A673 (cell line): ENCODE measurements at regions not wholly inside any gene's neighbourhood (a gene's known extent, or its start where the extent isn't known, plus 50 kb on each side); places are given as distances from the start of the nearest gene placed in this dataset.

Source experiments
- BruUV-seq: library from RNA; stranded (reverse); fragments of 400-500 nt; replicated peaks from 2 replicates; lab custom pipeline; 2021; lab: Mats Ljungman, UMichigan
- CTCF ChIA-PET: fragments of 300-600 bp; sonication (Branson Sonifier 250); formaldehyde crosslinking; loops from one replicate; lab custom pipeline; 2022; ENCODE audit warnings: antibody characterized with exemption; lab: Charles Lee
- POLR2A ChIA-PET: fragments of 300-600 bp; sonication (Branson Sonifier 250); formaldehyde crosslinking; loops from one replicate; lab custom pipeline; 2022; ENCODE audit warnings: antibody characterized with exemption; ENCODE audit not compliant: low non-redundant PET; lab: Charles Lee
- DNase-seq: peaks from one replicate; pipeline ENCODE4 v3.0.0-alpha.2; 2015; ENCODE audit warnings: low spot score
- H3K27ac ChIP-seq: fragments of 200-600 bp; sonication (generic); 2 replicates; pipeline ENCODE4 v1.5.1; 2016; ENCODE audit warnings: mixed run types, low read depth, mild to moderate bottlenecking, mixed read lengths, antibody characterized with exemption, low read length; ENCODE audit not compliant: poor library complexity, severe bottlenecking
- H3K27me3 ChIP-seq: fragments of 200-600 bp; sonication (generic); replicated peaks from 2 replicates; pipeline ENCODE4 v1.6.1; 2017; ENCODE audit warnings: mixed run types, low read depth, mild to moderate bottlenecking, mixed read lengths, antibody characterized with exemption, low read length; ENCODE audit not compliant: insufficient read depth, poor library complexity
- H3K36me3 ChIP-seq: fragments of 200-600 bp; sonication (generic); 2 replicates; pipeline ENCODE4 v1.6.1; 2016; ENCODE audit warnings: mixed run types, mild to moderate bottlenecking, mixed read lengths, antibody characterized with exemption, low read length; ENCODE audit not compliant: insufficient read depth, poor library complexity, severe bottlenecking
- H3K4me1 ChIP-seq: fragments of 200-600 bp; sonication (generic); 2 replicates; pipeline ENCODE4 v1.6.1; 2017; ENCODE audit warnings: mixed run types, mild to moderate bottlenecking, mixed read lengths, antibody characterized with exemption, low read length; ENCODE audit not compliant: insufficient read depth, poor library complexity, severe bottlenecking
- H3K4me3 ChIP-seq: fragments of 200-600 bp; sonication (generic); 2 replicates; pipeline ENCODE4 v1.5.1; 2016; ENCODE audit warnings: low read depth, mixed run types, mild to moderate bottlenecking, mixed read lengths, low read length; ENCODE audit not compliant: poor library complexity, severe bottlenecking
- H3K9me3 ChIP-seq: fragments of 200-600 bp; sonication (generic); 2 replicates; pipeline ENCODE4 v1.6.1; 2016; ENCODE audit warnings: mixed run types, low read depth, mild to moderate bottlenecking, mixed read lengths, antibody characterized with exemption, low read length; ENCODE audit not compliant: poor library complexity, severe bottlenecking
- CTCF ChIP-seq: fragments of 300-800, 200-600 bp; sonication (generic); conservative IDR thresholded peaks from 2 replicates; pipeline ENCODE4 v1.5.1; 2017; ENCODE audit warnings: low read depth, mild to moderate bottlenecking, antibody characterized with exemption, low read length, moderate library complexity, mixed read lengths
- EZH2 ChIP-seq: fragments of 200-600 bp; sonication (generic); IDR thresholded peaks from 2 replicates; pipeline ENCODE4 v1.6.1; 2017; ENCODE audit warnings: borderline replicate concordance, low read depth, mild to moderate bottlenecking, mixed read lengths, antibody characterized with exemption, low read length; ENCODE audit not compliant: poor library complexity, severe bottlenecking
- intact Hi-C: fragments of 100-400 bp; cut with micrococcal nuclease; formaldehyde crosslinking; loops from one replicate; pipeline ENCODE4 v1.10.0; 2022; ENCODE audit not compliant: unreplicated experiment

DNA sequence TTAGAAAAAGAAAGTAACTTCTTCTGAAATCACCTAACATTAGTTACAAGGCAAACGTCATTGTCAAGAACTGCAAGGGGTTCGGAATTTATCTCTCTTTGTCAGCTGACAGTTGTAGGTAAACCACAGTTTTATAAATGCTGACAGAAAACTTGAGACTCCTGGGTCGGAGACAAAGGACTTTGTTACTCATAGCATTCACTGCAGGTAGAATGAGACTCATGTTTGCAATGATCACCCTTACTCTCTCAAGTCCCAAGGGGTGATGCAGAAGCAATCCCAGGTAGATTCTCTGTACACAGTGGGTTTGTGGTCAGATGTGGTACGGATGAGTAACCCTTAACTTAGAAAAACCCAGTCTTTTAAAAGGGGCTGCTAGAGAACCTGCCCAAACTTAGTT lies 757.8 kb downstream of the TRIB2 start:
- H3K9me3 ChIP-seq, result no peaks in the 10 kb centered on the region
- CTCF ChIA-PET, result no interaction called here
- intact Hi-C loops, result no loop called here
- no peaks in the 10 kb centered on the region for H3K36me3 ChIP-seq
- H3K27ac ChIP-seq, result no peak overlapping the region
- DNase-seq, result no peak
- TF ChIP-seq CTCF (no peak), EZH2 (no peak)
- POLR2A ChIA-PET, result no interaction called here
- H3K4me1 ChIP-seq, result no peaks in the 10 kb centered on the region
- no peak overlapping the region for H3K4me3 ChIP-seq
- peaks cover 5% of the 10 kb centered on the region for H3K27me3 ChIP-seq
- BruUV-seq, result no TSS peak

DNA sequence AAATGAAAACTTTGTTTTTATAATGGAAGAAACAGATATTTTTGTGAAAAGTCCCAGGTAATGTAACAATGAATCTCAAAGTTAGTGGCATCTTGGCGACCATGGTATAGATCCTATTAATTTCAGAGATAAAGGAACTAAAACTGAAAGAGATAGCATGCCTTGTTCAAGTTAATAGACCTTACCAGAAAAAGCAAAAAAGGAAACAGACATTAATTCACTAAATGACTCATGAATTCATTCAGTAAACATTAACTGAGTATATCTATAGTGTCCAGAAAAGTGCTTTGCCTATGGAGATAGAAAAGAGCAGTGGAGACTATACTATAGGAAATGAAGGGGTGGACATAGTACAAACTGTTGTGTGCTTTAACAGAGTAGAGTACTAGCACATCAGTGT lies 763.3 kb downstream of the TRIB2 start:
- H3K36me3 ChIP-seq, result no peaks in the 10 kb centered on the region
- ChIA-PET POLR2A (no interaction called here), CTCF (no interaction called here)
- no peaks in the 10 kb centered on the region for H3K4me1 ChIP-seq
- DNase-seq, result no peak
- BruUV-seq, result no TSS peak
- no peak overlapping the region for H3K4me3 ChIP-seq
- intact Hi-C loops, result no loop called here
- H3K9me3 ChIP-seq, result no peaks in the 10 kb centered on the region
- no peak overlapping the region for H3K27ac ChIP-seq
- peaks cover 5% of the 10 kb centered on the region for H3K27me3 ChIP-seq
- no peak for TF ChIP-seq EZH2
- no peak for TF ChIP-seq CTCF

DNA sequence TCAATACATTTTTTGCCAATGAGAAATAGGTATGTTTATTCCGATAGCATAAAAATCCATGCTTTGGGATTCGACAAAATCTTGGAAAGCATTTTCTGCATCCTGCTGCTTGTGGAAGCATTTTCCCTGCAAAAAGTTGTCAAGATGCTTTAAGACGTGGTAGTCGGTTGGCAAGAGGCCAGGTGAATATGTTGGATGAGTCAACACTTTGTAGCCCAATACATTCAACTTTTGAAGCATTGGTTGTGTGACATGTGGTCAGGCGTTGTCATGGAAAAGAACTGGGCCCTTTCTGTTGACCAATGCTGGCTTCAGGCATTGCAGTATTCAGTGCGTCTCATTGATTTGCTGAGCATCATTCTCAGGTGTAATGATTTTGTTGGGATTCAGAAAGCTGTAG lies 764.5 kb downstream of the TRIB2 start:
- TF ChIP-seq CTCF (no peak), EZH2 (no peak)
- Histone ChIP-seq H3K36me3 (no peaks in the 10 kb centered on the region), H3K4me3 (no peak overlapping the region), H3K4me1 (no peaks in the 10 kb centered on the region), H3K27me3 (peaks cover 5% of the 10 kb centered on the region), H3K27ac (no peak overlapping the region), H3K9me3 (no peaks in the 10 kb centered on the region)
- BruUV-seq, result no TSS peak
- intact Hi-C loops, result no loop called here
- ChIA-PET POLR2A (no interaction called here), CTCF (no interaction called here)
- peak; percentile 3 for DNase-seq
